ENCODE measurements at regions not wholly inside any gene's neighbourhood (a gene's known extent, or its start where the extent isn't known, plus 50 kb on each side); places are given as distances from the start of the nearest gene placed in this dataset.

DNA sequence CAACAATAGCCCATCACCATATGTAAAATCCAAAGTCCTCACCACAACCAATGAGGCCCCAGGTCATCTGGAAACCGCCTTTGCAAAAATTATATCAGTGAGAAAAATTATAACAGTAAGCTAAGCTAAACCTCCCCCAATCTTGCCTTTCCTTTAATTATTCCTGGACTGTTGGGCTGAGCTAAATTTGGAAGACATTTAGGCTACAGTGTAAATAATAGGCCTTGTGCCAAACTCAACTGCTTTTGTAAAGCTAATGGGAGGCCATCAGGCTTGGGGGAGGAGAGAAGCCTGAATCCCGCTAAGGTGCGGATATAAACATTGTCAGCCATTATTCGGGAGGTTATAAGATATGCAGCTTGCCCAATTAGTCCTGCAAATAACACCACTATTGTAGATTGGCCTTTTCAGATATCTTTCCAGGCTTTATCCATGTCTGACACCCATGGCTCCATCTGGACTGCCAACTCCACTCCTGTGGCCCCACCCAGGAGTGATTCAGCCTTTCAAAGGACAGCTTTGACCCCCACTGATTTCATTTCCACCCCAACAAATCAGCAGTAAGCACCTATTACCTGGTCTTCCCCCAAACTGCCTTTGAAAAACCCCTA, 53.0 kb upstream of the CA12 start:
- no peak overlapping the region for H3K4me3 ChIP-seq (ENCODE audit: low read length)
- TF ChIP-seq, protein P1, sequence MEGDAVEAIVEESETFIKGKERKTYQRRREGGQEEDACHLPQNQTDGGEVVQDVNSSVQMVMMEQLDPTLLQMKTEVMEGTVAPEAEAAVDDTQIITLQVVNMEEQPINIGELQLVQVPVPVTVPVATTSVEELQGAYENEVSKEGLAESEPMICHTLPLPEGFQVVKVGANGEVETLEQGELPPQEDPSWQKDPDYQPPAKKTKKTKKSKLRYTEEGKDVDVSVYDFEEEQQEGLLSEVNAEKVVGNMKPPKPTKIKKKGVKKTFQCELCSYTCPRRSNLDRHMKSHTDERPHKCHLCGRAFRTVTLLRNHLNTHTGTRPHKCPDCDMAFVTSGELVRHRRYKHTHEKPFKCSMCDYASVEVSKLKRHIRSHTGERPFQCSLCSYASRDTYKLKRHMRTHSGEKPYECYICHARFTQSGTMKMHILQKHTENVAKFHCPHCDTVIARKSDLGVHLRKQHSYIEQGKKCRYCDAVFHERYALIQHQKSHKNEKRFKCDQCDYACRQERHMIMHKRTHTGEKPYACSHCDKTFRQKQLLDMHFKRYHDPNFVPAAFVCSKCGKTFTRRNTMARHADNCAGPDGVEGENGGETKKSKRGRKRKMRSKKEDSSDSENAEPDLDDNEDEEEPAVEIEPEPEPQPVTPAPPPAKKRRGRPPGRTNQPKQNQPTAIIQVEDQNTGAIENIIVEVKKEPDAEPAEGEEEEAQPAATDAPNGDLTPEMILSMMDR (conservative IDR thresholded peaks at IDR 0.05; ENCODE audit: low read length): no peak
- no peak for DNase-seq (ENCODE audit: low read depth)

DNA sequence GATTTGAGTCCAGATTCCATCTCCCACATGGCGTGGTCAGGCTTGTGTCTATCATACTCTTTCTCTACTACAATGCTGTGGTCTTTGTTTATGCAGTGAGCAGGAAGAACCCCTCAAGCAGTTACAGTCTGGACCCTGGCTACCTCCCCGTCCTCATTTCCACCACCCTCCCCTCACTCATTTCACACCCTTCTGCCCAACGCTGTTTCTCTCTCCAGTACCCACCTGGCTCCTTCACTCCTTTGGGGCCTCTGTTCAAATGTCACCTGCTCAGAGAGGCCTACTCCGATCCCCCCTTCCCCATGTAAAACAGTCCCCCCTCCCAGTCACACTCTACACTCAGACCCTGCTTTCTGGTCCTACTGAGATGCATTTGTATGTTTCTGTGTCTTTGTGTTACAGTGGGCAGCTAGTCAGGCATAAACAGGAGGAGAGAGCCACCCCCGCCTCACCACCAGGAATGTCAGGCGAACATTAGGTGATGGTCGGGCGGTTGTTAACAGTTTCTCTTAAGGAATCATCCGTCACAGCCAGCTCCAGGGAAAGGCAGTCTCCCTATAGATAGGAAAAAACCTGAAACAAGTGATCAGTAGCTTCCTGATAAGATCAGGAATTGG, 53.7 kb upstream of the CA12 start:
- no peak for DNase-seq (ENCODE audit: low read depth)
- TF ChIP-seq, protein P1 (conservative IDR thresholded peaks at IDR 0.05; ENCODE audit: low read length): no peak
- no peak overlapping the region for H3K4me3 ChIP-seq (ENCODE audit: low read length)

DNA sequence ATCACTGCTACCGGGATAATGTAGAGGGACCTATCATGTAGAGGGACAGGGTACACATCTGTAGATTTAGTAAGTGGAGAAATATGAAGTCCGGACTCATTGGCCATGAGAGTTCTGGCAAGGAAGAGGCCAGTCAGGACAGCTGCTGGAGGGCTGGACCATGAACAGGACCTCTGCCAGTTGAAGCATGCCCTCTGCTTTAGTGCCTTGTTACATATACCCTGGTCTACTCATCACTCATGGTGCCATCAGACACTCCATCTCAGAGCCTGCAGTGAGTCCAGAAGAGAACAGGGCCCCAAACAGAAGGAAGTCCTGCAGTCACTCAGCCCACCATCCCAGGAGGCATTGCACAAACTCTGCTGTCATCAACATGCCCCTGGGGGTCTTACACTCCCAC, 54.7 kb upstream of the CA12 start:
- DNase-seq (ENCODE audit: low read depth): no peak
- H3K4me3 ChIP-seq (ENCODE audit: low read length): no peak overlapping the region
- TF ChIP-seq, protein P1 (conservative IDR thresholded peaks at IDR 0.05; ENCODE audit: low read length): no peak

- peak; percentile 79 for DNase-seq (ENCODE audit: low read depth)
- H3K4me3 ChIP-seq (ENCODE audit: low read length): no peak overlapping the region
- TF ChIP-seq, protein P1 (conservative IDR thresholded peaks at IDR 0.05; ENCODE audit: low read length): peak; percentile 18; the same call in 1 of the 2 replicates
These were observed 55.3 kb upstream of the CA12 start for GRCh38 chr15:63436872-63437375.

DNA sequence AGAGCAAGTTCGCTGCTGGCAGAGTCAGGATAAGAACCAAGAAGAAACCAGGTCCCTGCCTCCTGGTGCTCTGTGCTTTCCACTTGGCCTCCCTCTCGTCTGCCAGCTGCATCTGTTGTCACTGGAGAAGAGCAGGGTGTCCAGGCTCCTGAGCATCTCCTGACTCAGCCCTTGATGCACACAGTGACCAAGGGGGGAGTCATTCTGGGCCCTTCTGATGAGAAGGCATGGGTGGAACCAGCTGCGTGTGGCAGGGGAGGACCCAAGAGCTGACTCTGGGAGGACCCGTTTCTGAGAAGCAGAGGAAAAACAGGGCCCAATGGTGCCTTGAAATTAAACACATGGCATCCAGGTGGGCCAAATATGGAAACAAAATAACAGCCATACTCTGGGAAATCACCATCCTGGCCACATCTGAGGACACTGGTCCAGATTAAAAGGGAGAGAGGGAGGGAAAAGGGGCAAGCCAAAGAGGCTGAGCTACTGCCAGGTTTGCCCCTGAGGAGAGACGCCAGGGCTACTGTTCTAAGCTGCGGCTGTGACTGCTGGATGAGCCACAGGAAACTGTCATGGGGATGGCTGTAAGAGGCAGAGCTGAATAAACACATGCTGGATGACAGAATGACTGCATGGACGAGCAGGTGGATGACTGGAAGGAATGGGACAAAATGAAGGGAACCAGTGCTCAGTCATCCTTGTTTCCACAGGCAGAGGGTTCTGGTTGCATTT, 58.1 kb upstream of the CA12 start:
- no peak overlapping the region for H3K4me3 ChIP-seq (ENCODE audit: low read length)
- DNase-seq (ENCODE audit: low read depth): peak; percentile 10
- TF ChIP-seq, protein P1 (conservative IDR thresholded peaks at IDR 0.05; ENCODE audit: low read length): no peak

DNA sequence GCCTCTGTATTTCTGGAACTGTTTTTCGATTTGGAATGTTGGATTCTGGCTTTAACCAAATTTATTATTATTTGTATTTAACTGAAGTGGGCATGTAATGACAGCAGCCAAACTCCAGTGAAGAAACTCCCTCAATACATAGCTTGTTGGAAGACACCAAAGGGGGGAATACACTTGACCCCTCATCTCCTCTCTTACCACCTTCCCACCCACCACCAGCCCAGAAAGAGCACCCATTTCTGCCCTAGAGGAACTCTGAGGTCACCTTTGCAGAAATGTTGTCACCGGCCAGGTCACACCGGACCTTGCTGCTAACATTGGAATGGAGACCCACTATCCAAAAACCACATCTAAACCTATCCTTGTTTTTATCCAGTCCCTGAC, 58.6 kb upstream of the CA12 start:
- no peak for DNase-seq (ENCODE audit: low read depth)
- TF ChIP-seq, protein P1 (conservative IDR thresholded peaks at IDR 0.05; ENCODE audit: low read length): no peak
- no peak overlapping the region for H3K4me3 ChIP-seq (ENCODE audit: low read length)
